ENCODE measurements at regions not wholly inside any gene's neighbourhood (a gene's known extent, or its start where the extent isn't known, plus 50 kb on each side); places are given as distances from the start of the nearest gene placed in this dataset.

GRCh38 chr2:121150126-121150525 lies 134.9 kb downstream of the TFCP2L1 start:
- ChIA-PET CTCF (interaction anchor here (0.8 to 1.3 kb wide), 3 partner anchors 16 to 23 kb away, joined by 3 read pairs; no protein-coding TSS in a partner anchor), POLR2A (no interaction called here)
- TF ChIP-seq CTCF (IDR thresholded peaks at IDR 0.05; ENCODE audit: insufficient read depth, low read depth, low read length), result no peak
- Histone ChIP-seq H3K27me3 (ENCODE audit: control insufficient read depth, insufficient read depth, low read length) (no peaks in the 10 kb centered on the region; the same call in 1 of the 2 replicates), H3K36me3 (ENCODE audit: control insufficient read depth, insufficient read depth, low read length) (no peaks in the 10 kb centered on the region), H3K4me3 (ENCODE audit: low read depth, low read length) (no peak overlapping the region)
- DNase-seq (ENCODE audit: low read depth), result no peak

- no peaks in the 10 kb centered on the region for H3K36me3 ChIP-seq (ENCODE audit: control insufficient read depth, insufficient read depth, low read length)
- TF ChIP-seq CTCF (IDR thresholded peaks at IDR 0.05; ENCODE audit: insufficient read depth, low read depth, low read length), result no peak
- no peak overlapping the region for H3K4me3 ChIP-seq (ENCODE audit: low read depth, low read length)
- no peaks in the 10 kb centered on the region; the same call in 1 of the 2 replicates for H3K27me3 ChIP-seq (ENCODE audit: control insufficient read depth, insufficient read depth, low read length)
- DNase-seq (ENCODE audit: low read depth), result no peak
- ChIA-PET CTCF (interaction anchor here (1.0 to 1.3 kb wide), 2 partner anchors 16 to 18 kb away, joined by 3 read pairs; no protein-coding TSS in a partner anchor), POLR2A (no interaction called here)
Measured at GRCh38 chr2:121150713-121151112, 134.3 kb downstream of the TFCP2L1 start.

- Histone ChIP-seq H3K4me3 (ENCODE audit: low read depth, low read length) (no peak overlapping the region), H3K27me3 (ENCODE audit: control insufficient read depth, insufficient read depth, low read length) (no peaks in the 10 kb centered on the region; the same call in 1 of the 2 replicates), H3K36me3 (ENCODE audit: control insufficient read depth, insufficient read depth, low read length) (no peaks in the 10 kb centered on the region)
- ChIA-PET POLR2A (no interaction called here), CTCF (no interaction called here)
- TF ChIP-seq CTCF (IDR thresholded peaks at IDR 0.05; ENCODE audit: insufficient read depth, low read depth, low read length), result no peak
- no peak for DNase-seq (ENCODE audit: low read depth)
Measured at GRCh38 chr2:121151311-121152109, 133.5 kb downstream of the TFCP2L1 start.

GRCh38 chr2:121152861-121153260 lies 132.1 kb downstream of the TFCP2L1 start:
- CTCF ChIA-PET, result no interaction called here
- TF ChIP-seq CTCF (IDR thresholded peaks at IDR 0.05; ENCODE audit: insufficient read depth, low read depth, low read length), result no peak
- Histone ChIP-seq H3K4me3 (ENCODE audit: low read depth, low read length) (no peak overlapping the region), H3K36me3 (ENCODE audit: control insufficient read depth, insufficient read depth, low read length) (no peaks in the 10 kb centered on the region), H3K27me3 (ENCODE audit: control insufficient read depth, insufficient read depth, low read length) (no peaks in the 10 kb centered on the region; the same call in 1 of the 2 replicates)
- no peak for DNase-seq (ENCODE audit: low read depth)
- POLR2A ChIA-PET, result no interaction called here

GRCh38 chr2:121153516-121153915 lies 131.5 kb downstream of the TFCP2L1 start:
- DNase-seq (ENCODE audit: low read depth), result no peak

More at GRCh38 chr2:121153516-121153915, 131.5 kb downstream of the TFCP2L1 start:
- H3K27me3 ChIP-seq (ENCODE audit: control insufficient read depth, insufficient read depth, low read length), result no peaks in the 10 kb centered on the region; the same call in 1 of the 2 replicates
- no peak for TF ChIP-seq CTCF (IDR thresholded peaks at IDR 0.05; ENCODE audit: insufficient read depth, low read depth, low read length)
- CTCF ChIA-PET, result interaction anchor here (0.6 to 1.6 kb wide), 2 partner anchors 13 to 17 kb away, joined by 3 to 4 read pairs; no protein-coding TSS in a partner anchor
- no peaks in the 10 kb centered on the region for H3K36me3 ChIP-seq (ENCODE audit: control insufficient read depth, insufficient read depth, low read length)
- H3K4me3 ChIP-seq (ENCODE audit: low read depth, low read length), result no peak overlapping the region
- POLR2A ChIA-PET, result no interaction called here

Data from BJ (cell line).